H9 (cell line): ENCODE measurements at regions not wholly inside any gene's neighbourhood (a gene's known extent, or its start where the extent isn't known, plus 50 kb on each side); places are given as distances from the start of the nearest gene placed in this dataset.

Experiments
- DNase-seq: peaks from one replicate; pipeline ENCODE4 v3.0.0-alpha.2; 2017
- H2AFZ ChIP-seq: one replicate; pipeline ENCODE4 v1.6.1; 2013; ENCODE audit warnings: mild to moderate bottlenecking, low read length, control low read depth, moderate library complexity
- H2AK5ac ChIP-seq: 2 replicates; pipeline ENCODE4 v1.6.1; 2013; ENCODE audit warnings: low read length, control low read depth, mixed read lengths; ENCODE audit not compliant: insufficient read length
- H2BK120ac ChIP-seq: one replicate; pipeline ENCODE4 v1.6.1; 2013; ENCODE audit warnings: low read depth, mild to moderate bottlenecking, low read length, control low read depth, inconsistent platforms; ENCODE audit not compliant: poor library complexity, severe bottlenecking
- H2BK12ac ChIP-seq: 2 replicates; pipeline ENCODE4 v1.6.1; 2013; ENCODE audit warnings: low read length, control low read depth, mixed read lengths, low read depth; ENCODE audit not compliant: insufficient read length
- H2BK15ac ChIP-seq: 2 replicates; pipeline ENCODE4 v1.6.1; 2013; ENCODE audit warnings: low read depth, low read length, control low read depth
- H2BK20ac ChIP-seq: one replicate; pipeline ENCODE4 v1.6.1; 2013; ENCODE audit warnings: low read depth, mild to moderate bottlenecking, low read length, control low read depth, inconsistent platforms; ENCODE audit not compliant: poor library complexity, severe bottlenecking
- H2BK5ac ChIP-seq: 2 replicates; pipeline ENCODE4 v1.6.1; 2013; ENCODE audit warnings: low read length, control low read depth, mixed read lengths; ENCODE audit not compliant: insufficient read length
- H3K14ac ChIP-seq: 2 replicates; pipeline ENCODE4 v1.6.1; 2013; ENCODE audit warnings: low read length, control low read depth; ENCODE audit not compliant: insufficient read depth
- H3K18ac ChIP-seq: 2 replicates; pipeline ENCODE4 v1.6.1; 2013; ENCODE audit warnings: low read depth, mild to moderate bottlenecking, mixed read lengths, low read length, control low read depth; ENCODE audit not compliant: insufficient read length
- H3K23ac ChIP-seq: 2 replicates; pipeline ENCODE4 v1.6.1; 2013; ENCODE audit warnings: low read length, control low read depth, mixed read lengths, low read depth; ENCODE audit not compliant: insufficient read length
- H3K23me2 ChIP-seq: 2 replicates; pipeline ENCODE4 v1.6.1; 2013; ENCODE audit warnings: low read depth, mild to moderate bottlenecking, mixed read lengths, low read length, control low read depth; ENCODE audit not compliant: insufficient read length, poor library complexity, severe bottlenecking
- H3K27ac ChIP-seq: 2 replicates; pipeline ENCODE4 v1.5.1; 2013; ENCODE audit warnings: low read length, control low read depth, mixed read lengths, low read depth; ENCODE audit not compliant: insufficient read length
- H3K27me3 ChIP-seq: 2 replicates; pipeline ENCODE4 v1.6.1; 2013; ENCODE audit warnings: low read length, control low read depth, inconsistent platforms; ENCODE audit not compliant: insufficient read depth
- H3K4ac ChIP-seq: 2 replicates; pipeline ENCODE4 v1.6.1; 2013; ENCODE audit warnings: low read depth, mild to moderate bottlenecking, control low read depth, inconsistent platforms, low read length, moderate library complexity
- H3K4me1 ChIP-seq: 2 replicates; pipeline ENCODE4 v1.6.1; 2013; ENCODE audit warnings: low read length, control low read depth, inconsistent platforms; ENCODE audit not compliant: insufficient read depth
- H3K4me2 ChIP-seq: 2 replicates; pipeline ENCODE4 v1.6.1; 2013; ENCODE audit warnings: low read length, control low read depth, mixed read lengths; ENCODE audit not compliant: insufficient read length, insufficient read depth
- H3K56ac ChIP-seq: 2 replicates; pipeline ENCODE4 v1.6.1; 2013; ENCODE audit warnings: low read depth, mild to moderate bottlenecking, mixed read lengths, low read length, control low read depth; ENCODE audit not compliant: insufficient read length
- H3K79me1 ChIP-seq: 2 replicates; pipeline ENCODE4 v1.6.1; 2013; ENCODE audit warnings: low read depth, mild to moderate bottlenecking, moderate library complexity, low read length, control low read depth, inconsistent platforms; ENCODE audit not compliant: insufficient read depth, poor library complexity, severe bottlenecking
- H3K79me2 ChIP-seq: 2 replicates; pipeline ENCODE4 v1.6.1; 2013; ENCODE audit warnings: low read length, control low read depth, inconsistent platforms; ENCODE audit not compliant: insufficient read depth
- H3K9ac ChIP-seq: 2 replicates; pipeline ENCODE4 v1.6.1; 2013; ENCODE audit warnings: low read length, control low read depth, mixed read lengths; ENCODE audit not compliant: insufficient read length; ENCODE audit errors: extremely low read depth
- H3K9me3 ChIP-seq: one replicate; pipeline ENCODE4 v1.6.1; 2013; ENCODE audit warnings: low read depth, low read length, inconsistent platforms; ENCODE audit not compliant: control insufficient read depth
- H3T11ph ChIP-seq: one replicate; pipeline ENCODE4 v1.6.1; 2013; ENCODE audit warnings: mild to moderate bottlenecking, low read length, control low read depth, inconsistent platforms
- H4K20me1 ChIP-seq: one replicate; pipeline ENCODE4 v1.6.1; 2013; ENCODE audit not compliant: control insufficient read depth, insufficient read length, insufficient read depth
- H4K5ac ChIP-seq: 2 replicates; pipeline ENCODE4 v1.6.1; 2013; ENCODE audit warnings: low read depth, mild to moderate bottlenecking, mixed read lengths, low read length, control low read depth; ENCODE audit not compliant: insufficient read length
- H4K8ac ChIP-seq: replicated peaks from 2 replicates; pipeline ENCODE4 v1.6.1; 2013; ENCODE audit warnings: low read length, control low read depth, mixed read lengths, low read depth; ENCODE audit not compliant: insufficient read length
- H4K91ac ChIP-seq: 2 replicates; pipeline ENCODE4 v1.6.1; 2013; ENCODE audit warnings: low read depth, mild to moderate bottlenecking, moderate library complexity, mixed read lengths, low read length, control low read depth; ENCODE audit not compliant: insufficient read length
- H3K27ac Mint-ChIP-seq, 3 experiments: 2 replicates in 2 of 3; 3 replicates in 1 of 3; pipeline ENCODE4 v1.8.0; 2020 to 2021; ENCODE audit warnings: mixed read lengths in 3 of 3, mild to moderate bottlenecking in 1 of 3, moderate library complexity in 1 of 3
- H3K27me3 Mint-ChIP-seq: 2 replicates; pipeline ENCODE4 v1.8.0; 2021; ENCODE audit warnings: low read depth, mild to moderate bottlenecking, moderate library complexity, mixed read lengths
- H3K36me3 Mint-ChIP-seq, 3 experiments: 2 replicates in 2 of 3; 3 replicates in 1 of 3; pipeline ENCODE4 v1.8.0; 2020 to 2021; ENCODE audit warnings: low read depth in 3 of 3, mixed read lengths in 3 of 3; ENCODE audit not compliant: insufficient read depth in 1 of 3
- H3K4me1 Mint-ChIP-seq, 2 experiments: 2 replicates each; pipeline ENCODE4 v1.8.0; 2020; ENCODE audit warnings: mixed read lengths in 2 of 2
- H3K4me3 Mint-ChIP-seq, 2 experiments: 2 replicates in 1 of 2; 3 replicates in 1 of 2; pipeline ENCODE4 v1.8.0; 2020 to 2021; ENCODE audit warnings: mild to moderate bottlenecking in 2 of 2, mixed read lengths in 2 of 2, moderate library complexity in 1 of 2
- H3K9me3 Mint-ChIP-seq, 2 experiments: 2 replicates in 1 of 2; 3 replicates in 1 of 2; pipeline ENCODE4 v1.8.0; 2020; ENCODE audit warnings: mild to moderate bottlenecking in 2 of 2, mixed read lengths in 2 of 2, moderate library complexity in 1 of 2
- WGBS: extraction: QIAGEN DNeasy Blood & Tissue Kit; methylation state at CpG from one replicate; pipeline ENCODE4 v1.1.7; 2013; ENCODE audit warnings: missing lambda C conversion rate, low lambda C conversion rate, mixed read lengths; ENCODE audit not compliant: insufficient read length; ENCODE audit errors: extremely low coverage; 5-methylcytosine and 5-hydroxymethylcytosine counted together
- TF ChIP-seq, protein P1 (sequence below): fragments of 200-600 bp; sonication (generic); conservative IDR thresholded peaks from 3 replicates; pipeline ENCODE4 v1.8.0; 2021; ENCODE audit warnings: antibody characterized with exemption, mild to moderate bottlenecking

DNA sequence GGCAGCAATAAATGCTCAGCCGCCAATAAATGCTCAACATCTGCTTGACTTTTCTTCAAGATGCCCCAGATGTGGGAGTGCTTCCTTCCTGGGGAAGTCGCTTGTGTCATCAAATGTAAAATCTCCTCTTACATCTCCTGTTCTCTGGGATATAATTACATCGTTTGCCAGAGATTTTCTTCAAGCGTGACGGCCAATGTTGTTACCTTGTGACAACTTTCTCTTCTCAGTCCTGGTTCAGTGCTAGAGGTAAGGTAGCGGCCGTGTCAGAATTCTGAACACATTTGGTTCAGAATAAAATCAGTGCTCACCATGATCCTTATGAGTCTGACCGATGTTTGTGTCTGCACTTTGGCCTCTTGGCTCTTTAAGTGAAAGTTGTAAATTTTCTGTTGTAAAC lies 102.5 kb downstream of the ASMT start:
- no peaks in the 10 kb centered on the region; the same call in 1 of the 2 replicates for H3K4me1 ChIP-seq
- H3K27ac Mint-ChIP-seq: no peak overlapping the region; a peak in 1 of 7 replicates
- no peak for DNase-seq
- H3K14ac ChIP-seq: no peak overlapping the region
- H3K9me3 ChIP-seq: no peaks in the 10 kb centered on the region
- H3K4me2 ChIP-seq: no peak overlapping the region
- peaks cover 4 to 6% of the 10 kb centered on the region in 2 experiments; a peak in 3 of 4 replicates for H3K4me1 Mint-ChIP-seq
- H4K5ac ChIP-seq: no peak overlapping the region
- H2BK120ac ChIP-seq: no peak overlapping the region
- H4K20me1 ChIP-seq: no peaks in the 10 kb centered on the region
- H3T11ph ChIP-seq: no peak overlapping the region
- H3K4me3 Mint-ChIP-seq: no peak overlapping the region
- TF ChIP-seq, protein P1, sequence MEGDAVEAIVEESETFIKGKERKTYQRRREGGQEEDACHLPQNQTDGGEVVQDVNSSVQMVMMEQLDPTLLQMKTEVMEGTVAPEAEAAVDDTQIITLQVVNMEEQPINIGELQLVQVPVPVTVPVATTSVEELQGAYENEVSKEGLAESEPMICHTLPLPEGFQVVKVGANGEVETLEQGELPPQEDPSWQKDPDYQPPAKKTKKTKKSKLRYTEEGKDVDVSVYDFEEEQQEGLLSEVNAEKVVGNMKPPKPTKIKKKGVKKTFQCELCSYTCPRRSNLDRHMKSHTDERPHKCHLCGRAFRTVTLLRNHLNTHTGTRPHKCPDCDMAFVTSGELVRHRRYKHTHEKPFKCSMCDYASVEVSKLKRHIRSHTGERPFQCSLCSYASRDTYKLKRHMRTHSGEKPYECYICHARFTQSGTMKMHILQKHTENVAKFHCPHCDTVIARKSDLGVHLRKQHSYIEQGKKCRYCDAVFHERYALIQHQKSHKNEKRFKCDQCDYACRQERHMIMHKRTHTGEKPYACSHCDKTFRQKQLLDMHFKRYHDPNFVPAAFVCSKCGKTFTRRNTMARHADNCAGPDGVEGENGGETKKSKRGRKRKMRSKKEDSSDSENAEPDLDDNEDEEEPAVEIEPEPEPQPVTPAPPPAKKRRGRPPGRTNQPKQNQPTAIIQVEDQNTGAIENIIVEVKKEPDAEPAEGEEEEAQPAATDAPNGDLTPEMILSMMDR: no peak
- H3K9ac ChIP-seq: no peak overlapping the region
- H3K27ac ChIP-seq: no peak overlapping the region
- WGBS: no CpG with 5 or more reads among the region's 8 CpGs
- H3K18ac ChIP-seq: no peak overlapping the region
- no peak overlapping the region for H2BK5ac ChIP-seq
- H3K27me3 ChIP-seq: no peaks in the 10 kb centered on the region
- H3K56ac ChIP-seq: no peak overlapping the region
- H2AFZ ChIP-seq: no peak overlapping the region
- H3K23ac ChIP-seq: no peak overlapping the region
- H2AK5ac ChIP-seq: no peak overlapping the region
- no peaks in the 10 kb centered on the region for H3K36me3 Mint-ChIP-seq
- no peak overlapping the region for H4K91ac ChIP-seq
- no peaks in the 10 kb centered on the region for H3K79me1 ChIP-seq
- H3K4ac ChIP-seq: no peak overlapping the region
- H3K79me2 ChIP-seq: no peaks in the 10 kb centered on the region
- H2BK15ac ChIP-seq: no peak overlapping the region
- H4K8ac ChIP-seq: no peak overlapping the region
- no peaks in the 10 kb centered on the region; the same call in 1 of the 2 replicates for H3K27me3 Mint-ChIP-seq
- no peak overlapping the region for H2BK20ac ChIP-seq
- peaks cover 3 to 5% of the 10 kb centered on the region in 2 experiments; a peak in 3 of 5 replicates for H3K9me3 Mint-ChIP-seq
- no peaks in the 10 kb centered on the region for H3K23me2 ChIP-seq
- no peak overlapping the region for H2BK12ac ChIP-seq
